ENCODE measurements at regions not wholly inside any gene's neighbourhood (a gene's known extent, or its start where the extent isn't known, plus 50 kb on each side); places are given as distances from the start of the nearest gene placed in this dataset.
"Not testable (repeated sequence)": the region's sequence is repeated elsewhere in the genome, so short reads cannot be mapped to it uniquely, and the experiment has no call there.

DNA sequence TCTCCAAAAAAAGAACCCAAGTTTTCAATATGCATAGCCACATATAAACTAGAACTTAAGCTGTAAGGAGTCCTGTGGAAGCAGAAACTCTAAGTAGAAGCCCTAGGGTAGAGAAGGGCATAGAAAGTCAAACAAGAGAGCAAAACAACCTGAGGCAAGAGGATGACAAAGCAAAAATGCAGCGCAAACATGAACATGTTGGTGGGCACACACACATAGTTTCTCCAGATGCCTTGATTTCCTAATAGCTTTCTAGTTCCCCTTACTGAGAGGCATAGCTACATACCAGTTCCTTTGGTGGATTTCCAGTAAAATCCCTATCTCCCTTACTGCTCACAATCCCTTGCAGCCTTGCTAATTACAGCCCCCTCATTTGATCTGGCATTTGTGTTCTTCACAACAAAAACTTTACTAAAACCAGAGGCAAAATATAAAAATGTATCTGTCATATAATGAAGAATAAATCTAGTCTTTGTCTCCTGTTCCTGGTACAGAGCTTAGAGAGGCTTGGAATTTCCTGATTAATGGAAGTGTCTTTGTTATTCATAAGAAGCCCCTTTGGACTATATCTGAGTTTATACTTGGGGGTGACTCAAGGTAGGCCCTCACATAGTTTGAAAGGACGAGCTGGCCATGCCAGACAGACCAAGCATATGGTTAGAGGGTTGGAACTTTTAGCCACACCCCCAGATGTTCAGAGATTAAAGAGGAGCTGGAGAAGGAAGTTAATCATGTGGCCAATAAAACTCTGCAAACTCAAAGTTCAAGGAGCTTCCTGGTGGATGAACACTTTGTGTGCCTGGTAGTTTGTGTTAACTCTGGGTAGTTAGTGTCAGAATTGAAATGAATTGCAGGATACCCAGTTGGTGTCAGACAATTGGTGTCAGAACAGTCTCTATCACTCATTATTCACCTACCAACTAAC lies 52.7 kb upstream of the ZCCHC13 start:
- DNase-seq, result peak; percentile 85

DNA sequence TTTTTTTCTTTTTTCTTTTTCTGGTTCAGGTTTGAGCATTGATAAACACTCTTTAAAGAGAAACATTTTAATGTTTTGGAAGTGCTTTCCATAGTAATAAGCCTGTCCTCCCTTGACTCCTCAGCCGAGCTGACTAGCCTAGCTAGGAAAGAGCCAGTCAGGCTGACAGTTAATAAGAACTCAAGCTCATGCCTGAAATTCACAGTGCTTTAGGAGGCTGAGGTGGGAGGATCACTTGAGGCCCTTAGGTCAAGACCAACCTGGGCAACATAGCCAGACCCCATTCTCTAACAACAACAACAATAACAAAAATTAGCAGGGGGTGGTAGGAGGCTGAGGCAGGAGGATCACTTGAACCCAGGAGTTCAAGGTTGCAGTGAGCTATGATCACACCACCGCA lies 53.4 kb upstream of the ZCCHC13 start:
- DNase-seq, result no peak

DNA sequence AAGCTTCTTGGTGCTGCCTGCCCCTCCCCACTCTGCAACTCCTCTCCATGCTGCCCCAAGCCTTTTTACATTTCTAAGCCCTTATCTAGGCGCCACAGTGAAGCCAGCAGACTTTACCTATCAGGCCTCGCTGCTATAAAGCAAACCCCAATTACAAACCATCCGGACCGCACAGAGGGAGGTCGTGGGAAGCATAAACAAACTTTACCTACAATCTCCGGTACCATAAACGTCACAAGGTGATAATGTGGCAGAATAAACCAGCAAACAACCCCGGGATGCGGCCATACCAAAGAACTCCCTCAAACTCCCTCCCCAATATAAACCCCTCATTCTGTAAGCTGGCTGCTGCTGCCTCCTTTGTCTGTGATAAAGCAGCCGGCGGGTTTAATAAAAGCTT lies 54.0 kb upstream of the ZCCHC13 start:
- DNase-seq, result no peak

GRCh38 chrX:74248889-74249288 lies 55.1 kb upstream of the ZCCHC13 start:
- DNase-seq, result no peak

DNA sequence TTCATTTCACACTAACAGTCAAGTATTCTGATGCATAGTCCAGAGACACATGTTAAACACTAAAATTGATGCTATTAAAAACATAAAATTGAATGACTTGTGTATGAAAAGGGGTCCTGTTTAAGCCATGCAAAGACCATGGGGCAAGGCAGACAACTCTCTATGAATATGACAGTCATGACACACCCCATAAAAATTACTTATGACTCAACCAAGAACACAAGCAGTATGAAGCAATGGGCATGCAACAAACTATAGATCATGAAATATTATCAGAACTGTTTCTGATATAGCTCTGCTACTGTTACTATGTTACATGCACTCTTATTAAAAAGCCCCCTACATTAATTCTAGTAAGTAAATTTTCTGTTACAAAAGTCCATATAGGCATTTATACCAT lies 57.5 kb upstream of the ZCCHC13 start:
- no peak for DNase-seq

DNA sequence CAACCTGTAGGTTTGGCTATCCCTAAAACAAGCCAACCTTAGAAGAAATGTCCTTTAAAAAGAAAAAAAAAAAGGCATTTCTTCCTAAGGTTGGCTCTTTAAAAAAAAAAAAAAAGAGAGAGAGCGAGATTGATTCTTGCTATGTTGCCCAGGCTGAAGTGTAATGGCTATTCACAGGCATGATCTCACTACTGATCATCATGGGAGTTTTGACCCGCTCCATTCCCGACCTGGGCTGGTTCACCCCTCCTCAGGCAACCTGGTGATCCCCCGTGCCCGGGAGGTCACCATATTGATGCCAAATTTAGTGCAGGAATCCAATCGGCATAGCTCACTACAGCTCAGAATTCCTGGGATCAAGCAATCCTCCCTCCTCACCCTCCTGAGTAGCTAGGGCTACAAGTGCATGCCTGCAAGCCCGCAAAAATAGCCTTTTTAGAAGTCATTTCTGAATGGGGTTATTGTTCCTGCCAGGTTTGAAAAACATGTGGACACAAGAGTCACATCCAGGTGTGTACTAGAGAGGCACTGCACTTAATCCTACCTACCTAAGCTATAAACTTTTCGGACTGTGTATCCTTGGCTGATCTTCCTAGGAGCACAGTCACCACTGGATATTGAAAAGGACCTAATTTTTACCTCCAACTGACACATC lies 61.4 kb upstream of the ZCCHC13 start:
- DNase-seq, result no peak

DNA sequence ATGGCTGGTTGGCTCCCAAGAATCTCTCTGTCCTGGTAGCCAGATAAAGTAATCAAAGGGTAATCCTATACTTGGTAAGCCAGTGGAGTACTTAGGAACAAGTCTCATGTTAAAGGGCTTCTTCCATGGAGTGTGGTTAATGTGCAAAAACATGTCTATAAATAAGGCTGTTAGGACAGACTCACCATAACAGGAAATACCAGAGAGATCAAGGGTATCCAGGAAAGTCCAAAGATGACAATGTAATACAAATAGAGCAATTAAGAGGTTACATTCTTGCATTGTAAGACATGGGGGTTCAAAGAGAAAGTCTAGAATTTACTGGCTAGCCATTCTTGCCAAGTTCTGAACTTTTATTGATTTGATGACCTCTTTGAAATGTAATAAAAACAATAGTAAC lies 61.9 kb upstream of the ZCCHC13 start:
- DNase-seq, result no peak

GRCh38 chrX:74238771-74239170 lies 65.2 kb upstream of the ZCCHC13 start:
- DNase-seq, result no peak

DNA sequence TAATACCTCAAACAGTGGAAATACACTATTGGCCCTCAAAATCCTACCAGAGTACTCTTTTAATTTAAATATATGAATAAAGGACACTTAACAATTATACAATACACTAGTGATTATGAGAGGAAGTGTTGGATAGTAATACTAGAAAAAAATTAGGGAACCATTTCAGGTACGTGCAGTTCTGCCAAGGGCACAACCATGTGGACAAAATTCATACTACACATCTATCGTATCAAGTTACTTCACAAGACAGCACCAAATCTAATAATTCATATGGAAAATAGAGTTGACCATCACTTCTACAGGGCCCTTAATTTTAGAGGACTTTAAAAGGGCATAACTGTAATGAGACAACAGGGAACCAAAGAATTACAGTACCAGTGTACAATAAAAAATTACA lies 69.2 kb upstream of the ZCCHC13 start:
- DNase-seq, result no peak

DNA sequence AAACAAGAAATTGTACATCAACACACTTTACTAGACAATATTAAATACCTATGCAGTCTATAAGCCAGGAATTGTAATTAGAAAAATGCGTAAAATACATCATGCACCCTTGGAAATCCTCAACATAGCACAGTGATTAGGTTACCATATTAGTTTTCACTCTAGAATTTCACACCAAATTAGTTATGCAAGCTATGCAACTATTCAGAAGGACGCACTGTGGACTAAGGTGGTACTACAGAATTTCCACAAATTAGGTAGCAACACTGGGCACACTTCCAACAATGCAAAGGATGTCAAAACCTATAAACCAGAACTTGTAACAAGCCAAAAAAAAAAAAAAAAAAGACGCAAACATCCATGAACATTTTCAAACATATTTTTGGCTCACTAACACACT lies 71.1 kb upstream of the ZCCHC13 start:
- no peak for DNase-seq

- DNase-seq, result no peak
Measured at GRCh38 chrX:74231625-74232024, 72.4 kb upstream of the ZCCHC13 start.

GRCh38 chrX:74230094-74230493 lies 73.9 kb upstream of the ZCCHC13 start:
- DNase-seq, result no peak

- no peak for DNase-seq
Measured at GRCh38 chrX:74225111-74225510, 78.9 kb upstream of the ZCCHC13 start.

DNA sequence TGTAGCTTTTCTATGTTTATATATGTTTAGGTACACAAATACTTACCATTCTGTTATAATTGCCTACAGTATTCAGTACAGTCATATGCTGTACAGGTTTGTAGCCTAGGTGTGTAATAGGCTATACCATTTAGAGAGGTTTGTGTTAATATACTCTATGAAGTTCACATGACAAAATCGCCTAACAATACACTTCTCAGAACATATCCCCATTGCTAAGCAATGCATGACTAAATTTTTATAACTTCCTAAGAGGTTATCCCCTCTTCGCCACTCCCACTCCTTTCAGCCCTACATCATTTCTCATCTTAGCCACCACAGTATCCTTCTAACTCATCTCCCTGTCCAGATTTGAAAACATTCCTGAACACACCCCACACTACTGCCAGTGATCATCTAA lies 83.7 kb upstream of the ZCCHC13 start:
- DNase-seq, result no peak

DNA sequence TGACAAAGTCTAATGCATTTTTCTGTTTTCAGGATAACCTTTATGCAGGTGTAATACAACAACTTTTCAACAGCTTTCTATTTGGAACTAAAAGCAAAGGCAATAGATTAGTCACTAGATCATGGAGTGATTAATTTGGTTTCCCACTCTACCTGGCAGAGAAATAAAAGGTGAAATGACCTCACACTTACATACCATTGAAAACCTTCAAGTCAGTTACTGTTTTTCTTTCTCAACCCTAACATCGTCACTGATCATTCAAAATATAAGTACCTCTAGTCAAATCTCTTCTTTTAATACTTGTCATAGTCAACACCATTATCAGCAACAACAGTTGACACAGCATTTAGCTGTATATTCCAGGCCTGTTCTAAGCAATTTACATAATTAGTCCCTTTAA lies 85.1 kb upstream of the ZCCHC13 start:
- no peak for DNase-seq

DNA sequence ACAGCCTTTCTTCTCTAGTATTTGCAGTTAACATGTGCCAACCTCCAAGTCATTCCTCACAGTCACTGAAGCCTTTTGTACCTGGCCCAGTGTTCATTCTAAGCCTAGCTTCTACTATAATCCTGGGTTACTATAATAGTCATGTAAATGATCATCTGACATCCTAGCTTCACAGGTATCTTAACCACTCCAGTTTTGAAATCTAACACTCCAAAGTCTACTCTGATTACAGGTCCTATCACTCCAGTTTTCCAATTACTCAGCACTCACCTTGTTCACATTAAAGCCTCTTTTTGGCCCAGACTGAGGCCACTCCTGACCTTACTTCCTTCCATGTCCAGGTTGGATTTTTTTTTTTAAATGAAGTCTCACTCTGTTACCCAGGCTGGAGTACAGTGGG lies 87.6 kb upstream of the ZCCHC13 start:
- DNase-seq, result no peak

- DNase-seq, result no peak
Measured at GRCh38 chrX:74211911-74212310, 92.1 kb upstream of the ZCCHC13 start.

DNA sequence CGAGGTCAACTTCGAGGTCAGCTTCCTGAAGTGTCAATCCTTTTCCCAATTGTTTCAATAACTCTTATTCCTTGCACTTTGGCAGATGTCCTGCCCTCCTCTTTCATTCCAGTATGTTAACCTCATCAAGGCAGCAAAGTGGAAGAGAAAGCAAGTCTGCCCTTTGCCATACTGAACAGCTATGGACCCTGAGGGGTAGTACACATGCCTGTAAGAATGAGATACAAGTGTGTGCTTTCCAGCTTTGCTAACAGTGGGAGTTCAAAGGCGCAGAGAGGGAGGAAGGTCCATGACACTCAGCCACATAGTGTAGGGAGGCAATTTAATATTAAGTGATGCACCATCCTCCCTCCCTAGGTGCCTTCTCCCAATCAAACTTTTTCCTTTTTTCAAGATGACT lies 96.4 kb upstream of the ZCCHC13 start:
- DNase-seq, result no peak

GRCh38 chrX:74195605-74196004 lies 108.4 kb upstream of the ZCCHC13 start:
- no peak for DNase-seq

DNA sequence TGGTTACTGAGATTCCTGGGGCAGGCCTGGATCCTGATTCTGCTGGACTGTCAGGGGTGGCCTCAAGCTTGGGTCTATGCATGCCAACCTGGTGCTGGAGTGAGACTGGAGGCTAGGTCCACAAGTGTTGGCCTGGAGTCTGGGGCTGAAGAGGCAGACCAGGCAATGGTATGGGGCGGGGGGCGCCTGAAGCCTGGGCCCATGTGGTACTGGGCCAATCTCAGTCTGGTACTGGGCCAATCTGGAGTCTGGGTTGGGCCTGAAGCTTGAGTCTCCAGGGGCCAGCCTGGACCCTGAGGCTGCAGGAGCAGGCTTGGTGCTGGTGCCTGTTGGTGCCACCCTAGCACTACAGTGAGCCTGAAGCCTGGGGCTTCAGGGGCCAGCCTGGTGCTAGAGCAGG lies 108.9 kb upstream of the ZCCHC13 start:
- DNase-seq, result no peak

DNA sequence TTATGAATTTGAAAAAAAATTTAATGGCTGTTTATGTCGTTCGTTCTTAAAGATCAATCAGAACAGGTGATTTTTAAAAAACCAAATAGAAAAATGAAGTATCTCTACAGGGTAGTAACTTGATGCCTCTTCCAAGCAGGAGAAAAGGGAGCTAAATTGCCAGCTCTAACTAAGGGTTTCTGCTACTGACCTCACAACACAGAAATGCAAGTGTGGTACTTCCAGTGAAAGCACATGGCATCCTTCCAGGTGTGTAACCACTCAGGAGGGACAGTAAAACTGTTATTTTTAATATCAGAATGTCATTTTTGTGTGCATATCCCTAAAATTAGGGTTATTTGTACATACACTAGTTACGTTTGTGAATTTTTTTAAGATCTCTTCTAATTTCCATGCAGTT lies 116.8 kb upstream of the ZCCHC13 start:
- no peak for DNase-seq

GRCh38 chrX:74183047-74183446 lies 120.9 kb upstream of the ZCCHC13 start:
- not testable (repeated sequence) for DNase-seq

GRCh38 chrX:74181976-74182375 lies 122.0 kb upstream of the ZCCHC13 start:
- not testable (repeated sequence) for DNase-seq

DNA sequence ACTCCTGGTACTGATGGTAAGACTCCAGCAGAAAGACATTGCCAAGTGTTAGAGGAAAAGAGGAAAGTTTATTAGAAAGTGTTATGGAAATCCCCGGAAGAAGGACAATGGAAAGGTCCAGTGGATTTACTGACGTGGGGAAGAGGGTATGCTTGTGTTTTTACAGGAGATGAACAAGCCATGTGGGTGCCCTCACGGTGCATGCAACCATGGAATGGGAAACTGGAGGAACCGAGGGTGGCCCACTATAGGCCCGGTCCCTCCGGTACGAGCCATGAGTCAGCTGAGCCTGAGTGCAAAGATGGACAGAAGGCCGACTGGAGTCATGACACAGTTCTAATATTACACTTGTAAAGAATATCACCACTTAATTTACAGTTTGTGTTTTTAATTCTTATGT lies 123.3 kb upstream of the ZCCHC13 start:
- DNase-seq, result no peak

GRCh38 chrX:74179990-74180389 lies 124.0 kb upstream of the ZCCHC13 start:
- no peak for DNase-seq
